ENCODE measurements at regions not wholly inside any gene's neighbourhood (a gene's known extent, or its start where the extent isn't known, plus 50 kb on each side); places are given as distances from the start of the nearest gene placed in this dataset.
A peak's percentile ranks its signal among the peaks of the same experiment; 100 is the strongest.
"Not testable (repeated sequence)": the region's sequence is repeated elsewhere in the genome, so short reads cannot be mapped to it uniquely, and the experiment has no call there.

- Histone ChIP-seq H3K27ac (peak overlapping the region in 10 of 21 experiments; percentile 0 to 75 (median 29)), H3K4me3 (no peak overlapping the region)
These were observed 107.1 kb downstream of the THBS2 start for GRCh38 chr6:169146521-169146920.

GRCh38 chr6:169145991-169146501 lies 107.6 kb downstream of the THBS2 start:
- H3K4me3 ChIP-seq: no peak overlapping the region
- peak overlapping the region in 9 of 21 experiments; percentile 0 to 75 (median 27) for H3K27ac ChIP-seq

- Histone ChIP-seq H3K27ac (peak overlapping the region in 7 of 21 experiments; percentile 3 to 75 (median 17)), H3K4me3 (no peak overlapping the region)
These were observed 108.2 kb downstream of the THBS2 start for GRCh38 chr6:169145496-169145895.

- H3K4me3 ChIP-seq: no peak overlapping the region
- H3K27ac ChIP-seq: peak overlapping the region in 6 of 21 experiments; percentile 3 to 75 (median 17)
These were observed 109.3 kb downstream of the THBS2 start for GRCh38 chr6:169144356-169144755.

GRCh38 chr6:169142538-169142844 lies 111.2 kb downstream of the THBS2 start:
- peak overlapping the region in 1 of 21 experiments; percentile 56 for H3K27ac ChIP-seq
- H3K4me3 ChIP-seq: no peak overlapping the region

- Histone ChIP-seq H3K27ac (peak overlapping the region in 6 of 21 experiments; percentile 2 to 61 (median 50)), H3K4me3 (no peak overlapping the region)
These were observed 111.7 kb downstream of the THBS2 start for GRCh38 chr6:169141671-169142537.

- H3K4me3 ChIP-seq: no peak overlapping the region
- H3K27ac ChIP-seq: peak overlapping the region in 1 of 21 experiments; percentile 2
These were observed 112.6 kb downstream of the THBS2 start for GRCh38 chr6:169140986-169141495.

- Histone ChIP-seq H3K27ac (no peak overlapping the region), H3K4me3 (no peak overlapping the region)
These were observed 114.3 kb downstream of the THBS2 start for GRCh38 chr6:169139179-169139971.

GRCh38 chr6:169132352-169132940 lies 121.2 kb downstream of the THBS2 start:
- Histone ChIP-seq H3K27ac (no peak overlapping the region), H3K4me3 (no peak overlapping the region)

- H3K27ac ChIP-seq: no peak overlapping the region
- H3K4me3 ChIP-seq: no peak overlapping the region
These were observed 122.3 kb downstream of the THBS2 start for GRCh38 chr6:169131390-169131789.

- Histone ChIP-seq H3K27ac (no peak overlapping the region), H3K4me3 (no peak overlapping the region)
These were observed 123.5 kb downstream of the THBS2 start for GRCh38 chr6:169130113-169130512.

- no peak overlapping the region for H3K4me3 ChIP-seq
- no peak overlapping the region for H3K27ac ChIP-seq
These were observed 132.6 kb downstream of the THBS2 start for GRCh38 chr6:169121013-169121412.

- Histone ChIP-seq H3K27ac (no peak overlapping the region), H3K4me3 (no peak overlapping the region)
These were observed 134.0 kb downstream of the THBS2 start for GRCh38 chr6:169119669-169120068.

GRCh38 chr6:169118346-169118830 lies 135.3 kb downstream of the THBS2 start:
- H3K27ac ChIP-seq: no peak overlapping the region
- H3K4me3 ChIP-seq: no peak overlapping the region

GRCh38 chr6:169117663-169118062 lies 136.0 kb downstream of the THBS2 start:
- Histone ChIP-seq H3K27ac (no peak overlapping the region), H3K4me3 (no peak overlapping the region)

GRCh38 chr6:169115632-169116031 lies 138.0 kb downstream of the THBS2 start:
- no peak overlapping the region for H3K4me3 ChIP-seq
- no peak overlapping the region for H3K27ac ChIP-seq

- not testable (repeated sequence) for H3K4me3 ChIP-seq
These were observed 139.0 kb downstream of the THBS2 start for GRCh38 chr6:169114632-169115031.

GRCh38 chr6:169112483-169113320 lies 140.9 kb downstream of the THBS2 start:
- no peak overlapping the region for H3K4me3 ChIP-seq

More at GRCh38 chr6:169114632-169115031, 139.0 kb downstream of the THBS2 start:
- H3K27ac ChIP-seq: not testable (repeated sequence)

GRCh38 chr6:169111203-169111602 lies 142.4 kb downstream of the THBS2 start:
- no peak overlapping the region for H3K27ac ChIP-seq
- no peak overlapping the region for H3K4me3 ChIP-seq

More at GRCh38 chr6:169112483-169113320, 140.9 kb downstream of the THBS2 start:
- no peak overlapping the region for H3K27ac ChIP-seq

All from skin epidermis (tissue), 12 donors.